Kidney tubule cell (primary cell): ENCODE measurements at regions not wholly inside any gene's neighbourhood (a gene's known extent, or its start where the extent isn't known, plus 50 kb on each side); places are given as distances from the start of the nearest gene placed in this dataset.
A peak's percentile ranks its signal among the peaks of the same experiment; 100 is the strongest.
"Not testable (repeated sequence)": the region's sequence is repeated elsewhere in the genome, so short reads cannot be mapped to it uniquely, and the experiment has no call there.

Experiments used
- DNase-seq: peaks from one replicate; pipeline ENCODE4 v3.0.0-alpha.2; 2018; ENCODE audit warnings: low spot score

- DNase-seq, result peak; percentile 54
These were observed 93.8 kb downstream of the GPR63 start for GRCh38 chr6:96743496-96743895.

GRCh38 chr6:96742702-96743101, 94.6 kb downstream of the GPR63 start:
- no peak for DNase-seq

- no peak for DNase-seq
These were observed 101.9 kb downstream of the GPR63 start for GRCh38 chr6:96735332-96735731.

GRCh38 chr6:96727144-96727543, 110.1 kb downstream of the GPR63 start:
- DNase-seq, result no peak

- DNase-seq, result no peak
These were observed 112.0 kb downstream of the GPR63 start for GRCh38 chr6:96725296-96725695.

GRCh38 chr6:96724641-96725040, 112.6 kb downstream of the GPR63 start:
- no peak for DNase-seq

GRCh38 chr6:96723362-96723761, 113.9 kb downstream of the GPR63 start:
- DNase-seq, result no peak

- no peak for DNase-seq
These were observed 116.0 kb downstream of the GPR63 start for GRCh38 chr6:96721227-96721626.

GRCh38 chr6:96716221-96716620, 121.1 kb downstream of the GPR63 start:
- DNase-seq, result no peak

GRCh38 chr6:96715608-96716007, 121.7 kb downstream of the GPR63 start:
- no peak for DNase-seq

GRCh38 chr6:96704713-96705112, 132.6 kb downstream of the GPR63 start:
- peak; percentile 22 for DNase-seq

- DNase-seq, result no peak
These were observed 134.7 kb downstream of the GPR63 start for GRCh38 chr6:96702626-96703025.

GRCh38 chr6:96700915-96701314, 136.4 kb downstream of the GPR63 start:
- DNase-seq, result peak; percentile 8

GRCh38 chr6:96694429-96694828, 131.5 kb downstream of the FHL5 start:
- DNase-seq, result not testable (repeated sequence)

GRCh38 chr6:96687121-96687520, 124.2 kb downstream of the FHL5 start:
- no peak for DNase-seq

- DNase-seq, result no peak
These were observed 122.8 kb downstream of the FHL5 start for GRCh38 chr6:96685702-96686101.

- DNase-seq, result no peak
These were observed 121.0 kb downstream of the FHL5 start for GRCh38 chr6:96683819-96684528.

GRCh38 chr6:96682017-96682416, 119.1 kb downstream of the FHL5 start:
- DNase-seq, result no peak

- DNase-seq, result no peak
These were observed 112.7 kb downstream of the FHL5 start for GRCh38 chr6:96675597-96675996.
